Heart left ventricle (tissue), 16 donors: ENCODE measurements at regions not wholly inside any gene's neighbourhood (a gene's known extent, or its start where the extent isn't known, plus 50 kb on each side); places are given as distances from the start of the nearest gene placed in this dataset.

Source experiments
- ATAC-seq, 4 donors: fragments of 200-7000 bp; cut with Tn5 transposase; one replicate each; pipeline ENCODE4 v1.9.1; 2020 to 2022; ENCODE audit warnings: moderate library complexity in 4 of 4, mild to moderate bottlenecking in 3 of 4, moderate number of reproducible peaks in 1 of 4
- DNase-seq, 5 donors: peaks; one replicate each; pipeline ENCODE4 v3.0.0-alpha.2; 2020
- H3K27ac ChIP-seq, 12 donors: fragments of 200-600 bp; sonication (generic) in 4 of 12; one replicate each; pipeline versions ENCODE4 v1.5.0 to v1.8.0; 2016 to 2022; ENCODE audit warnings: mild to moderate bottlenecking in 2 of 12
- H3K27me3 ChIP-seq, 9 donors: fragments of 200-600 bp; sonication (generic) in 2 of 9; one replicate each; pipeline versions ENCODE4 v1.5.1 to v1.8.0; 2016 to 2022; ENCODE audit warnings: mild to moderate bottlenecking in 3 of 9
- H3K36me3 ChIP-seq, 9 donors: fragments of 200-600 bp; sonication (generic) in 2 of 9; one replicate each; pipeline versions ENCODE4 v1.5.0 to v1.8.0; 2018 to 2022; ENCODE audit warnings: mild to moderate bottlenecking in 2 of 9
- H3K4me1 ChIP-seq, 12 donors: fragments of 200-600 bp; sonication (generic) in 4 of 12; one replicate each; pipeline versions ENCODE4 v1.5.0 to v1.8.0; 2016 to 2022; ENCODE audit warnings: mild to moderate bottlenecking in 3 of 12
- H3K4me3 ChIP-seq, 12 donors: fragments of 200-600 bp; sonication (generic) in 4 of 12; one replicate each; pipeline versions ENCODE4 v1.5.0 to v1.8.0; 2017 to 2022; ENCODE audit warnings: mild to moderate bottlenecking in 9 of 12, moderate library complexity in 4 of 12
- H3K9me3 ChIP-seq, 12 donors: fragments of 200-600 bp; sonication (generic) in 4 of 12; one replicate each; pipeline versions ENCODE4 v1.5.0 to v1.8.0; 2016 to 2022; ENCODE audit warnings: mild to moderate bottlenecking in 1 of 12
- POLR2A ChIP-seq, 2 donors: fragments of 450-650 bp; IDR thresholded peaks; one replicate each; pipeline ENCODE4 v1.6.1; 2017; ENCODE audit warnings: antibody characterized with exemption in 2 of 2, mild to moderate bottlenecking in 2 of 2, moderate library complexity in 2 of 2
- WGBS, 4 donors: extraction: QIAGEN DNeasy Blood & Tissue Kit in 2 of 4; methylation state at CpG; one replicate each; pipeline versions ENCODE4 v1.1.5 to v1.1.7; 2013 to 2018; 5-methylcytosine and 5-hydroxymethylcytosine counted together
- intact Hi-C, 10 donors: fragments of 100-400 bp; cut with DNase I; formaldehyde crosslinking; loops; one replicate each; pipeline versions ENCODE4 v1.11.1 to v1.14.2; 2022
- TF ChIP-seq, protein P1 (sequence below), 12 donors: fragments of 200-600 bp; sonication (generic) in 4 of 12; IDR thresholded peaks; one replicate each; pipeline versions ENCODE4 v1.5.0 to v1.8.0; 2018 to 2022; ENCODE audit warnings: antibody characterized with exemption in 12 of 12, mild to moderate bottlenecking in 5 of 12
- donor health status: ischemic (EF 13 %, LVEDD 7.1; RV severe dilation, severe dysfunction).
- donor health status: healthy with polysubstance abuse.
- donor health status: DM: no; HTN: yes; CAD: no.
- donor health status: DM: no; HTN: no; CAD: no.
- donor health status: ischemic (EF 25% LVEDD 6.9; RV normal size, moderate dysfunction).
- donor health status: ischemic (EF 25% LVEDD 5.7; RV mildly dilated, moderate dysfunction).
- donor health status: healthy.
- donor health status: DM: yes; HTN: yes; CAD: no.
- donor health status: ischemic (EF 35%, LVEDD 5.7; RV mildly dilated, moderate dysfunction).
- donor health status: nonischemic (EF 11% LVEDD 7.7; RV severe dilation, severe dysfunction).
- donor health status: DM: yes; HTN: yes; CAD: no.
- donor health status: PGD.
- donor health status: ischemic (EF 29% LVEDD 5.4; RV normal size, mild dysfunction).
- donor health status: nonischemic (EF 23%, LVEDD 6.1; RV moderate dilation, normal function).

DNA sequence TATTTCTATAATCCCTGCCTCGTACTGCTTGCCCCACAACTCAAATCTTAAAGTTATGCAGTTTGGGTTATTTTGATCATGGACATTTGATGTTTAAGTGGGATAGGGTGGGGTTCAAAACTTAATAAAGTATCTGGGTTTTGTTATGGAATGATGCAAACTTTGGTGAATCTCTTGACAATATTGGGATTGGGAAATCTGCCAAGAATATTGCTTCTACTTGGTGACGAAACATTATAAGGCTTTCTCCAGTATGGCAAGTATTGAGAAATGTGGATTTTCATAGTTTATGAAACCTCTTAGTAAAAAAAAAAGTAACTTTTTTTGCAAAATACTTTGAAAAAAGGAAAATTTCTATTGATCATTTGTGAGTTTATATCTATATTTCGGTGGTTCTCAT lies 130.8 kb upstream of the SFRP2 start:
- no peak overlapping the region for H3K4me3 ChIP-seq
- TF ChIP-seq, protein P1, sequence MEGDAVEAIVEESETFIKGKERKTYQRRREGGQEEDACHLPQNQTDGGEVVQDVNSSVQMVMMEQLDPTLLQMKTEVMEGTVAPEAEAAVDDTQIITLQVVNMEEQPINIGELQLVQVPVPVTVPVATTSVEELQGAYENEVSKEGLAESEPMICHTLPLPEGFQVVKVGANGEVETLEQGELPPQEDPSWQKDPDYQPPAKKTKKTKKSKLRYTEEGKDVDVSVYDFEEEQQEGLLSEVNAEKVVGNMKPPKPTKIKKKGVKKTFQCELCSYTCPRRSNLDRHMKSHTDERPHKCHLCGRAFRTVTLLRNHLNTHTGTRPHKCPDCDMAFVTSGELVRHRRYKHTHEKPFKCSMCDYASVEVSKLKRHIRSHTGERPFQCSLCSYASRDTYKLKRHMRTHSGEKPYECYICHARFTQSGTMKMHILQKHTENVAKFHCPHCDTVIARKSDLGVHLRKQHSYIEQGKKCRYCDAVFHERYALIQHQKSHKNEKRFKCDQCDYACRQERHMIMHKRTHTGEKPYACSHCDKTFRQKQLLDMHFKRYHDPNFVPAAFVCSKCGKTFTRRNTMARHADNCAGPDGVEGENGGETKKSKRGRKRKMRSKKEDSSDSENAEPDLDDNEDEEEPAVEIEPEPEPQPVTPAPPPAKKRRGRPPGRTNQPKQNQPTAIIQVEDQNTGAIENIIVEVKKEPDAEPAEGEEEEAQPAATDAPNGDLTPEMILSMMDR (IDR thresholded peaks at IDR 0.05): no peak
- no peak for TF ChIP-seq POLR2A (IDR thresholded peaks at IDR 0.05)
- H3K27ac ChIP-seq: no peak overlapping the region
- no peaks in the 10 kb centered on the region for H3K9me3 ChIP-seq
- intact Hi-C loops: no loop called here
- H3K27me3 ChIP-seq: no peaks in the 10 kb centered on the region
- H3K36me3 ChIP-seq: no peaks in the 10 kb centered on the region
- no peaks in the 10 kb centered on the region for H3K4me1 ChIP-seq
- DNase-seq (no peak), ATAC-seq (no peak)
- 78 to 90% (median 86%) methylated on average over 3 of the region's 3 CpGs for WGBS, 4 donors

DNA sequence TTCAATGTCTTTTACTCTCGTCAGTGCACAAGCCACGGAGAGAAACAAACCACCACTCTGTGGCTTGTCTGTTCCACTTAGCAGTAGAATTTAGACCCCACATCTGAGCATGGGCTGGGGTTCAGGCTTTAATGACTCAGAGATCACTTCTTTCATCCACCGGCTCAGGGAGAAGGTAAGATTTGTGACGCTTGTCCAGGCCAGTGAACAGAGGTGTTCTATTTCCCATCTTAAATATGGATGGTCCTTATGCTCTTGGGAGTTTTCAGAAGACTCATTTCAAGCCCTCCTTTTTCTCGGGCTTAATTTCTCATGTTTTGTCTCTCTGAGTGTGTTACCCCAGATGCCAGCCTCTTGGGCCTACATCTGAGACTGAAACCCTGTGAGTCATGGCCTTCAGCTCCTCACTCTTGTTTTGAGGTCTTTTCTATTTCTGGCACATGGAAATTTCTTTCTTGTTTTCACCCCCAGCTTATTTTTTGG lies 127.4 kb upstream of the SFRP2 start:
- Histone ChIP-seq H3K36me3 (no peaks in the 10 kb centered on the region), H3K4me3 (no peak overlapping the region), H3K9me3 (no peaks in the 10 kb centered on the region), H3K27me3 (no peaks in the 10 kb centered on the region), H3K27ac (no peak overlapping the region), H3K4me1 (no peaks in the 10 kb centered on the region)
- intact Hi-C loops: no loop called here
- TF ChIP-seq, protein P1 (IDR thresholded peaks at IDR 0.05): no peak
- TF ChIP-seq POLR2A (IDR thresholded peaks at IDR 0.05): no peak
- WGBS, 4 donors: 82 to 88% (median 85%) methylated on average over 5 of the region's 5 CpGs
- ATAC-seq (no peak), DNase-seq (no peak)

DNA sequence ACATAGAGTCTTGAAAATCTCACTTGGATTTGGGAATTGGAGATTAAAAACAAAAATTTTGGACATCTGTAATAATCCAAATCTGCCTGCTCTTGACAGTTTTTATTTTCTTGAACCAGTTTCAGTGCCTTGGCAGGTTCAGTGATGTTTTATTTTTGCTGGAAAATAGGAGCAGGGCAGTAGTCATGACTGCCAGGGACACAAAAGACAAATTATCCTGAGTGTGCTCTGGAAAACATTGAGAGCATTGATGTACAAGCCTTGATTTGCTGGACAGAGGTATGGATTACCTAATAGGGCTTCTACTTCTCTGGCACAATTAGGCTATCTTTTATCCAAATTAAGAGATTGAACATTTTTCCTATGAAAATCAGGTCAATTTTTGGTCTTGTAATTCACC lies 123.4 kb upstream of the SFRP2 start:
- no peaks in the 10 kb centered on the region for H3K36me3 ChIP-seq
- no peaks in the 10 kb centered on the region for H3K4me1 ChIP-seq
- no peak overlapping the region for H3K27ac ChIP-seq
- TF ChIP-seq, protein P1 (IDR thresholded peaks at IDR 0.05): no peak
- TF ChIP-seq POLR2A (IDR thresholded peaks at IDR 0.05): no peak
- intact Hi-C loops: no loop called here
- H3K9me3 ChIP-seq: no peaks in the 10 kb centered on the region
- no peak for DNase-seq
- H3K27me3 ChIP-seq: no peaks in the 10 kb centered on the region
- ATAC-seq: no peak
- no peak overlapping the region for H3K4me3 ChIP-seq

DNA sequence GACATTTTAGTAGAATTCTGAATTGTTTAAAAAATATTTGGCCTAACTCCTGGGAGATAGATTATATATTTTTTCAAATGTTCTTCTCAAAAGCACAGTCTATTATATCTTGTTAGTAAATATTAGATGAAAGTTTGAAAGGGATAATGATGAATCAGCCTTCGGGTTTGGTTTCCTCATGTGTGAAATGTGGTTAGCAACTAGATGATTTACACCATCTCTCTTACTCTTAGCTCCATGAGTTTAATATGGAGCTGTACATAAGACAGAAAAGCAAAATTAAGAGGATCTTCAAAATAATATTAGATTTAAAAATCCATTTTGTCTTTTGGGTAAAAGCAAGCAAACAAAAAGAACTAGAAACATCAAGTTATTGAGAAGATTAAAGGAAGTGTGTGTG lies 120.8 kb upstream of the SFRP2 start:
- Histone ChIP-seq H3K27ac (no peak overlapping the region), H3K36me3 (no peaks in the 10 kb centered on the region), H3K27me3 (no peaks in the 10 kb centered on the region), H3K9me3 (no peaks in the 10 kb centered on the region), H3K4me3 (no peak overlapping the region), H3K4me1 (peaks cover 0 to 3% (median 0%) of the 10 kb centered on the region in 12 donors)
- DNase-seq: no peak
- WGBS, 4 donors: 77 to 84% (median 81%) methylated on average over 1 of the region's 1 CpG
- intact Hi-C loops: no loop called here
- no peak for ATAC-seq
- TF ChIP-seq, protein P1 (IDR thresholded peaks at IDR 0.05): no peak
- no peak for TF ChIP-seq POLR2A (IDR thresholded peaks at IDR 0.05)
